ENCODE measurements at regions not wholly inside any gene's neighbourhood (a gene's known extent, or its start where the extent isn't known, plus 50 kb on each side); places are given as distances from the start of the nearest gene placed in this dataset.
A peak's percentile ranks its signal among the peaks of the same experiment; 100 is the strongest.

DNA sequence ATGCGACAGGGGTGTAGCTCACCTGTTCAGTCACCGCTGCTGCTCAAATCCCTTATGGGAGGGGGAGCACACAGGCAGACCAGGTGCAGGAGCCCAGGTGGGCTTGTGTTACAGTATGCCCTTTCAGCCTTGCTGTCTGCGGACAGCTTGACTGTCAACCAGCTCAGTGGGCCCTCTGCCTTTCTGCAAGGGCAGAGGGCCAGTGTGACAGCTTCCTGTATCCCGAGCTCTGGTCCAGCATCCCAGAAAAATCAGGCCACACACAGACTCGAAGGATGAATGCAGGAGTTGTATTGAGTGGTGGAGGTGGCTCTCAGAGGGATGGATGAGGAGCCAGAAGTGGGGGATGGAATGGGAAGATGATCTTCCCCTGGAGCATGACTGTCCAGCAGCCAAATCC, 172.2 kb downstream of the C5orf15 start:
- ATAC-seq: no peak

DNA sequence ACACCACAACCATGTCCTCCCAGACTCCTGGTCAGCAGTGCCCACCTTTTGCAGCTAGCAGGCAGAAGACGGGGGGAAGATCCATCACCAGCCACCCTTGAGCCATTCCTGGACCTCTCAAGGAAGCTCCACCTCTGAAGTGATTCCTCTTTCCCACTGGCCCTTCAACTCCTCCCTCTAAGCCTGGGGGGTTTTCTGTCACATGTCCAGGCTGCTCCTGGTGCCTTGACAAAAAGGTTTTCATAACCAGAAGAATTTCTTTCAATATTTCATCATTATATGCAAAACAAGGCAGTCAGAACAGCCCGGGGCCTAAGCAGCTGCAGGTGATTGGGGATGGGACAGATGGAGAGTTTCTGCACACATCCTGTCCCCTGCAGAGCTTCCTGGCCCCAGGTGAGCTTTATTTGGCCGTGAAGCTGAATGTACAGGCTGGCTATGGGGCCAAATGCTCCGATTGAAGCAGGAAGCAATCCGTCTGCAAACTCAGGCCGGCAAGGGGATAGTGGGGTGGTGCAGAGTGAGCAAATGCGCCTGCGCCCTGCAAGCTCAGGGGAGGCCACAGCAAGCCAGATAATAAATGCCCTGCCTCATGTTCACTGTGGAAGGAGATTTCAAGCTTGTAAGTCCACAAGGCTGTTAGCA, 173.5 kb downstream of the C5orf15 start:
- ATAC-seq: no peak

DNA sequence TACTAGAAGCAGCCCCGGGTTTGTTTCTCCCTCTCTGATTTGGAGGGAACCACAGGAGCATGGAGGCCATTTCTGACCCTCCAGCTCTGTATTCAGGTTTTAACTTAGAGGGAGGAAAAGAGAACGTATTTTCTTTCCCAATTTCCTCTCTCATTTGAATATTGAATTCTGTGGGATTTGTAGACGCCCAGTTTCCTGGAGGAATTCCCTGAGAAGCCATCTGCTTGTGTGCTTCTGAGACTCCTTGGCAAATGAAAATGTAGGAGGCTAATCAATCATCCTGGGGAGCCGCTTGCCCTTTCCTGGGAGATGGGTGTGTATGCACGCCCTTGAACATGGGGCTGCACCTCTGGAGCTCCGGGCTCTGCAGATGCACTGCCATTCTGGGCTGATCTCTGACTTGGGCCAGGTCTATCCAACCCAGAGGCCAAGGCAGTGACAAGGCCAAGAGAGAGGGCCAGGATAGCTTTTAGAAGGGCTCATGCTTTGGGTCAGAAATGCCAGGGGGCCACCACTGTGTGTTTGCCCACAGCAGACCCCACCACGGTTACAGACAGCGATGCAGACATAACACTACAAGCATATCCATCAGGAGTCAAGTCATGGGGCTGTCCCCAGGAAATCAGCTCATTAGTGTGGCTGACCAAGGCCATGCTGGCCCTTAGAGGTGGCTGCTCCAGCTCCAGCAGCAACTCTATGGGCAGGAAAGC, 174.5 kb downstream of the C5orf15 start:
- ATAC-seq: no peak

DNA sequence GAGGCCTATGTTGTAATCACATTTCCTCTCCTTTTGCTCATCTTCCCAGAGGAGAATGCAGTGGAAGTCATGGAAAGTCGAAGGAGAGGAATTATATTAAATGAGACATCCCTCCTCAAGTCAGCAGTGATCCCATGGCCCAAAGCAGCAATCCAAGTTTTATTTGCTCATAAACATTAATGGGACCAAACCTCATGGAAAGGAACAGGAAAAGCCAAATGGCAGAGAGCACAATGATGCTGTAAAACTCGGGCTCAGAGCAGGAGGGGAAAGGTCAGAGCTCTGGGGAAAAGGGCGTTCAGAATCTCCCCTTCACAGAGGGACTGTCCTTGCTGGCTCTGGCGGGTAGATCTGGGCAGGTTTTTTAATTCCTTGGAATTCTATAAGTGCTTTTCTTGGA, 175.8 kb downstream of the C5orf15 start:
- ATAC-seq: no peak

DNA sequence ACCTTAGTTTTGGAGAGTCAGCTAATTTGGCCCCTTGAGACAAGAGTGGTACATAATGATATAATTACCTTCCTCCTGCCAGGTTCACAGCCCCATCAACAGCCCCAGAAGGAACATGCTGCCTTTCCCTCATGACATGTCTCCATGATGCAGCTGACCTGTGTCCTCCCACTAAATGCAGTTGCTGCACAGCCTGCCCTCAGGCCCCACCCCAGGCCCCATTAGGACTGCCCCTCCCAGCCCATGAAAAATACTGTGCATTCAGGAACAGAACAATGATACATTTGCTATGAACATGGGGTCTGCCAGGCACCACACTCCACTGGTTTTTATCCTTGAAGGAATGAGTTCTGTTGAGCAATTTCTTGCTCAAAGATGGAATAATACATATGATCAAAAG, 176.4 kb downstream of the C5orf15 start:
- no peak for ATAC-seq

DNA sequence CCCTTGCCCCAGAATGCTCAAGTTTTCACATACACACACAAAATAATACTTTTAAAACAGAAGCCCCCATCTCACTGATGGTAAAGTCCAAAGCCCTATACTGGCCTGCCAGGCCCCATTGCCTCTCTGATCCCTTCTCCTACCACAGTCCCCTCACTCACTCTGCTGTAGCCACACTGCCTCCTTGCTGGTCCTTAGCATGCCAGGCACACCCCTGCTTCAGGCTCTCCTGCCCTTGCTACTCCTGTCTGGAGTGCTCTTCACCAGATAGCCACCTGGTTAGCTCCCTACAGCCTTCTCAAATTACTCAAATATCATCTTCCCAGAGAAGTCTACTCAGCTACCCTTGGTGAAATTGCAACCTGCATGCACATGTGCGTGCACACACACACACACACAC, 177.5 kb downstream of the C5orf15 start:
- no peak for ATAC-seq

DNA sequence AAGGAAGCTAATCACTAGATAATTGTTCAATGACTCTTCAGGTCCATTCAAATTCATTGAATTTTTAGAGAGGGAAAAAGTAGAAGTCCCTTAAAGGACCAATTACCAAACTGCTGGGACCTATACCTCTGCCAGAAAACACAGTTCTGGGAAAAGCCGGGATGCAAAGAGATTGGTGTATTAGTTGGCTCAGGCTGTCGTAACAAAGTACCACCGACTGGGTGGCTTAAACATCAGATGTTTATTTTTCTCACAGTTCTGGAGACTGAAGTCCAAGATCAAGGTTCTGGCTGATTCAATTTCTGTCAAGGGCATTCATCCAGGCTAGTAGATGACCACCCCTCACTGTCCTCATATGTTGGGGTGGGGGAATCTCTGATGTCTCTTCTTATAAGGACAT, 177.1 kb upstream of the FSTL4 start:
- no peak for ATAC-seq

DNA sequence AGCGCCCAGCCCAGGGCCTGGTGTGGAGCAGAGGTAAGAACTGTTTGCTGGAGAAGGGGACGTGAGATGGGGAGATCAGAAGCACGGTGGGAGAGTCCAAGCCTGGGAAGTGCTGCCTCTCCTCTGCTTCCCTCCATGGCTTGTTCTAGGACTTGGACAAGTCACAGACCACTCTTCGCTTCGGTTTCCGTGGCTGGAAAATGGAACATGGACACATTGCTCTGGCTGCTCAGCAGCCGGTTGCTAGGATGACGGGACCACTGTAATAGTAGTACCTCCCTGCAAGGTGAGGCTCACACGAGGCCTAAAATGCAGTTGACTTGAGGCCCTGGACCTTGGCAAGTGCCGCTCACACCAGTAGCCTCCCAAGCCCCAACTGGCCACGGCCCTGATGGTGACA, 175.8 kb upstream of the FSTL4 start:
- no peak for ATAC-seq

DNA sequence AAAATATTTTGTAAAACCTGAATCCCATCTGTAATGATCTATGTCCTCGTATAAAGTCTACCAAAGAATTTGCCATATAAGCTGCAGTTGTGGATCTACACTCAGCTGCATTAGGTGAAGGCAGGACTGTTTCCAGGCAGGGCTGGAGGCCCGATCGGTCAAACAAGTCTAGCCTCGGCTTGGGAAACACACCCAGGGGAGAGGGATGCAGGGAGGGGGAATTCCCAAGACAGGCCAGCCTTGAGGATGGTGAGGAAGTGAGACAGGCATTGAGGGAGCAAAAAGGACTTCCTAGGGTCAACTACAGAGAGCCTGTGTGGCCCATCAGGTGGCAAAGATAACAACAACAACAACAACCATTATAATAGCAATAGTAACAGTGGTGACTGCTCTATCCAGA, 174.1 kb upstream of the FSTL4 start:
- ATAC-seq: no peak

DNA sequence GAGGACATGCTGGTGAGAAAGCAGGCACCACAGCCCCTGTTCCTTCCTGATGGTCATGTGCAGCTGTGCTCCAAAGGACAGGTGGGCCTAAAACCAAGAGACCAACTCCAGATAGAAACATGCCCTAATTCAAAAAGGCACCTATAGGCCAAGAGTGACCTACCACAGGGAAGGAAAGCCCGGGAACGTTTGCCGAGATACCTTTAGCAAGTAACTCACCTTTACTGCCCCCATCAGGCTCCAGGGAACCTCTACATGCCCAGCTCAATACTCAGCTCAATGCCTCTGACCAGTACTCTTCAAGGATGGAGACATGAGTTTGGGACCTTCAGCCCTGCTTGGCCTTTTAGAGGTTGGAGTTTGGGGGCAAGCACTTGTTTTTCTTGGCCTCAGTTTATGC, 172.8 kb upstream of the FSTL4 start:
- ATAC-seq: no peak

DNA sequence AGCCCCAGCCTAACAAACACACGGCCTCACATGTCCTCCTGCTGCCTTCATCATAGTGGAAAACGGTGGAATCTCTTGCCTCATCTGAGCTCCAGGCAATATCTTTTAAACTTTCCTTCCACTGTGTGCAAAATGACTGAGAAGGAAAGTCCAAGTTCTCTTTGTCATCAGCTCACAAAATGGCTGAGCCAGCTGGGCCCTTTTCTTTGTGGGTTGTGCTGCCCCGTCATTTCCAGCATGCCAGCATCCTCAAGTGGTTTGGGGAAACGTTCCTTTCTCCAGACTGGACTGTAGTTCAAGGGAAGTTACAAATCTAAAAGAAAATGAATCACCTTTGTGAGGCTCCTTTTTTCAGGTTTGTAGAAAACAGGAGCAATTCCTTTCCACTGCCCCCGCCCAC, 171.1 kb upstream of the FSTL4 start:
- no peak for ATAC-seq

DNA sequence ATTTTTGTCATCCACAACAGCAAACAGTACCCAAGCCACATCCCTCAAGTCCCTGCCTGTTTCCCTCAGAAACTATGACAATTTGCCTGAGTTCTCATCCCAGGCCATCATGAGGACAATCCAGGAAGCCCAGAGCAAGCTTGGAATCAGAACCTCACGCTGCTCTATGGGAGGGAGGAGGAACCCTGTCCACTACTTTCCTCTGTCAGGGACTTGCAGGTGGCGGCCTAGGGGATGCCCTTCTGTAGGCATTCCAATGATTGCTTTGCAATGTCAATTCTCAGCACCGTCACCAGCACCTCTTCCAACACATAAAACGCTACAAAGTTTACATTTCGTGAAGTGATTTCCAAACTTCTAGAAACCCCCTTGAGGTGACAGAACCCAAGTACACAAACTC, 170.4 kb upstream of the FSTL4 start:
- no peak for ATAC-seq

DNA sequence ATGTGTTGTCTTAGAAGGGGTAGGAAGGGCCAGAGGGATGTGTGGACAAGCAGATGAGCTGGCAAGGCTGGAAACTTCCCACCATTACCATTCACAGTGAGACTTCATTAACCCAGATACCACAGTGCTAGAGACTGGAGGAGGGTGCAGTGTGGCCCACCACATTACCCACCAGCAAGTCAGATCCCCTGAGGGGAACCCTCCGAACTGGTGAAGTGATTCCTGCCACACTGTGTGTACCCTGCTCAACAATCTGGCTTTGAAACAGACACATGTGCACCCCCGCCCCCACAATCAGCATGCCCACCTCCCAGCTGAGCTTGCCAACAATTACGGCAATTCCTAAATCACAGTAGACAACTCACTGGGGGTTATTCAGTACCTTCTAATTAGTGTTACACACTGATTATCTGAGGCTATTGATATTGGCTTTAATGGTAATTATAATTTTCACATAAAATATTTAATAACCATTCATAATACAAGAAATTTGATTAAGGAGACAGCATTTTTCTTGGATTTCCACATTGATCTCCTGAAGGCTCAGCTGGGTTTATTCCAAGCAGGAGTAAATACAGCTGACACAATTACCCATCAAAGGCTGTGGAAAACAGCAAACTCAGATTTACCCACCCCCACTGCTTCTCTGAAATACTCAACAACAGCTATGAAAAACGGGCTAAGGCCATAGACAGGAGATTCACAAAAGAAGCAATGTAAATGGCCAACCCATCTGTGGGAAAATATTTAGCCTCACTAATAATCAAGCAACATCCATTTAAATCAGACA, 169.3 kb upstream of the FSTL4 start:
- no peak for ATAC-seq

DNA sequence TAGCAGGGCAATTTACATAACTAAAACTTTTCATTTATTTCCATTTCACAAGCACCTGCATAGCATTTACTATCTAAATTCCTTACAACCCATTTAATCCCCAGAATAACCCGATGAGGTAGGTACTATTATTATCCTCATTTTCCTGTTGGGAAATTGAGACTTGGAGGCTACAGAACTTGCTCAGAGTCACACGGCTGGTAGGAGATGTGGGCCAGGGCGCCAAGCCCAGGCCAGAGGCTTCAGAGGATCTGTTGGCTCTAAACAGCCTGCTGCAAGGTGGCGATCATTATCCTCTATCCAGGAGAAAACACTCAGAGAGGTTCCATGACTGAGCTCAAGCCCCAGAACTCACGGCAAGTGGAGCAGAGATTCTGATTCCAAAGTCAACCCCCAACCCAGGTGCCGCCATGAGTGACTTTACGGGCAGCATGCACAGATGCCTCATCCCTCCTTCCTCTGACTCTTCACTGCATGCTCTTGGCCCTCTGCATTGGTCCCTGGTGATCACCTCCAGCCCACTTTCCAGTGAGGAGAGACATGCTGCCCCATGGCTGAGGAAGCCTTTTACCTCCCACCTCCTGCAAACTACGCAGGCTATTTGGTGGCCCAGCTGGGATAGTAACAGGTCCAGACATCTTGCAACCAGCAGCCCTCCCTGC, 168.4 kb upstream of the FSTL4 start:
- peak; percentile 20 for ATAC-seq

DNA sequence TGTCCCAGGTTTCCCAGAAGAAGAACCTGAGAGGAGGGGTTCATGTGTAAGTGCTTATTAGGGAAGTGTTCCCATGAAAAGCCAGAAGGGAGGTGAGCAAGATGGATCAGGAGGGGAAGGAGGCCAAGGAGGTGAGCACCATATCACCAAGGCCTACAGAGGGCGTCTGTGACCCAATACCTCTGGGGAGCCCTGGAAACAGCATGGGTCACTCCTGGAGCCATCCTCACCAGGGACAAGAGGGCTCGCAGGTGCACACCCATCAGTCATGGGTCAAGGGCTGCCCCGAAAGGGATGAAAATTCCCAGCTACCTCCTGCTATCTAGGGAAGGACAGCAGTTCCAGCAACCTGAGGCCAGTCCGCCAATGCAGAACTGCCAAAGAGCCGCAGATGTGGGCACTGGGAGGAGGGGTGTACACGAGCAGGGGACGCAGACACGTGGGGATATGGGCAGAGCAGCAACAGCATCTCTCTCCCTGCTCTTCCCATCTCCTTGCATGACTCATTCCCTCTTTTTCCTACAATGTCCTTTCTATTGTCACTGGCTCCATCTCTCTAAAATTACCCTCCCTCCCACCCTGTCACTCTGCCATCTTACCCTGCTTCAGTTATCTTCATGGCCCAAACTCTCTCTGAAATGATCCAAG, 167.6 kb upstream of the FSTL4 start:
- ATAC-seq: no peak

DNA sequence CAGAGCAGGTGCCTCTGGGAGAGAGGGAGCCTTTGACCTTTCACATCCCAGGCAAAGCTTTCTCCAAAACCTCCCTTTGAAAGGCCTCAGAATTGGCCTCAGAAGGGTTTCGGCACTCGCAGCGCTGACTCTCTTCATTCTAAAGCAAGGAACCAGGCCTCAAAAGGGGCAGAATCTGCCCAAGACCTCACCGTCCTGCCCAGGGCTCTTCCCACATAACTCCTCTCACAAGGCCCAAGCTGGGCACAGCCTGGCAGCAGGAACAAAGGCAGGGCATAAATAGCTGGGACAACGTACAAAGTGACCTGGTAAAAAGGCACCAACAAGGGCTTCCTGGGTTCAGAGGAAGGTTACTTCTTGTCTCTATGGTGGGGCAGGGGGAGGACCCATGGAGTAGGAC, 166.3 kb upstream of the FSTL4 start:
- no peak for ATAC-seq

DNA sequence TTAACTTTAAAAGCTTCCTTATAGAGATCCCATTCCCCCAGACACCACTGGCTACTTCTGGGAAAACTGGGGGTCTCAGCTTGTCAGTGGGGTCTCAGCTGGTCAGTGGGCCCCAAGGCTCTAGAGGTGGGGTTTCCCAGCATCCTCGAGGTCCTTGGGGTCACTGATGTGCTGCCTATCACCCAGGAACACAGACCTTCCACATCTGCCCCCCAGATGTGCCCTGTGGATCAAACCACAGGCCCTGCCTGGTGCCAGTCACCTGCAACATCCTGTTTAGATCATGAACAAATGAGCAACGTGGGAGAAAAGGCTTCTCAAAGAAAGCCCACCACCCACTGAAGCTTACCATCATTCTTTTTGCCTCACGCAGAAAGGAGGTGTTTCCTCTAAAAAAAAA, 165.6 kb upstream of the FSTL4 start:
- ATAC-seq: no peak

DNA sequence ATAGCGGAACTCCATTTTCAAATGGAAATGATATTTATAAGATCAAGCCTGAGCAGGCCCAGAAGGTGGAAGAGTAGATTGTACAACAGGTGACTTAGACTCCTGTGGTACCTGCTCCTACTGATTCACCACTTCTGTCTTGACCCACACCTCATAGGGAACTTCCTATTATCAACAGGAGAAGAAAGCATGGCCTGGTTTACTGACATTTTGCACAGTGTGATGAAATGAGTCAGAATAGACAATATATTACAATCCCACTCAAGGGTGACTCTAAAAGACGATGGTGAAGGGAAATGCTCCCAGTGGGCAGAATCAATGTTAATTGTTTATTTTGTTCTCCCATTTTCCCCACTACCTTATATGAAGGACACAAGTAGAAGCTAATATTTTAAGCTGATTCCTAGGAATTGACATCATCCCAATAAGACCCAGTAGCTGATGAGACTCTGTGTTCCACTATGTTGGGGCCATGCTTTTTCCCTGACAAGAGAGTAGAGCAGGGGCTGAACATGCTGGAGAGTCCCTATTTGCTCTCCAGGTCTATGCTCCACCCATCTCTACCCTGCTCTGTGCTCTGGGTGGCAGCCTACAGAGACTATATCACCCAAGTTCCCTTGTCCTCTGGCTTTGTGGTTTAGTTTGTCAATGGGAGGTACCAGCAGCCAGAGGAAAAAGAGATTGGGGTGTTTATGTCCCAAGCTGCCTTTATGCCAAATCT, 163.4 kb upstream of the FSTL4 start:
- no peak for ATAC-seq

DNA sequence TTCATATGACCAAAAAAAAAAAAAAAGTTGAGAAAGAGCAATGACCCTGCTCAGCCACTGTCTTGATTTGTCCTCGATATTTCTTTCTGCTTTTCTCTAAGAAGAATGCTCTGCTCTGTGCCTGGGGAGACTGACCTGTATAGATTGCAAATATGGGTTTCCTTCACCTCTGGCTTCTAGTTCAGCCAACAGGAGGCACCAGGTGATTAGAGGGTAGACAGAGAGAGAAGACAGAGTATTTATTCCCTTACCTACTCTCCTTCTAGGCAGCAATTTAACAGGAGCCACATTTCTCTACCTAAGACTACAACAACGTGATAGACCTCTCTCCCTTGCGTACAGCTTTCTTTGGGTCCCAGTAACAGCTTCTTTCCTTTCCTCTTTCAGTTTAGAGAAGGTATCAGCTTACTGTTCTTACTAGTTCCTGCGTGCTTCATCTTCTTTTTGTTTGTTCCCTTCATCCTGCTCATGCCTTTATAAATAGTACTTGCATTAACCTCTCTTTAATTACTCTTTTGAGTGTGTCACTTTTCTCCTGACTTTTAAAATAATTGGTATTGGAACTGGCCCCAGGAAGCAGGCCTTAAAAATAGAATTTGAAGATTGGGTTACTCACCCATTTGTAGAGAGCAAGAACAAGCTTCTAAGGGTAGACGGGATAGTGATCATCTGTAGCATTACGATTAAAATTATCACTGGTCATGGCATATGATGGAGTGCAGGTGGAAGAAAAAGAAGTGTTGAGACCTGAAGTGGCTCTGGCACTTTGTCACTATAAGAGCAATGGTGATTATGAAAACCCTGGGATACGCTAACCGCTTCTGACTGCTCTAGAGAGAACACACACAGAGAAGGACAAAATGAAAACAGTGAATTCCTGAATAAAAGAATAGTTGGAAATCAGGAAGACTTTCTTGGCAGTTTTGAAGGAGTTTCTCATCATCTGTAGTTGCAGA, 161.2 kb upstream of the FSTL4 start:
- ATAC-seq: no peak

DNA sequence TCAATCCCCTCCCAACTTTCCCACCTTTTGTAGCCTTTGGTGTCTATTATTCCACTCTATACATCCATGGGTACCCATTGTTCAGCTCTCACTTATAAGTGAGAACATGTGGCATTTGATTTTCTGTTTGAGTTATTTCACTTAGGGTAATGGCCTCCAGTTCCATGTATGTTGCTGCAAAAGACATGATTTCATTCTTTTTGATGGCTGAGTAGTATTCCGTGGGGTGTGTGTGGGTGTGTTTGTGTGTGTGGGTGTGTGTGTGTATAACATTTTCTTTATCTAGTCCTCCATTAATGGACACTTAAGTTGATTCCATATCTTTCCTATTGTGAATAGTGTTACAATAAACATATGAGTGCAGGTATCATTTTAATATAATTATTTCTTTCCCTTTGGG, 157.5 kb upstream of the FSTL4 start:
- no peak for ATAC-seq

DNA sequence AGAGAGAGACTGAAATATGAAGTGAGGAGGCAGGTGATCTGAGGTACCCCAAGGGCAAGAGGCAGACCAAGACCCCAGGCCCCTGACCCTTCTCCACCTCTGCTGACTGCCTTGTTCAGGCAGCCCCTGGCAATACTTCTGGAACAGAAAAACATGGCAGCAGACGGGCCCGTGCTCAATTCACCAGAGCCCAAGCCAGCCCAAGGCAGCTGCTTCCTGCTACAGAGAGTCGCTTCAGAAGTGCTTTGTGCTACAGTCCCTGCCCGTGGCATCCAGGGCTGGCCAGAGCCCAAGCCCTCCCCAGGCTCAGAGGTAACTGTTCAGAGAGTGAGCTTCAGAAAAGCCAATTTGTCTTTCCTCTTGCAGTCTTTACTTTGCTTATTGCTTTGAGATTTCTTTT, 151.4 kb upstream of the FSTL4 start:
- ATAC-seq: no peak
